ENCODE measurements at regions not wholly inside any gene's neighbourhood (a gene's known extent, or its start where the extent isn't known, plus 50 kb on each side); places are given as distances from the start of the nearest gene placed in this dataset.

- no peak for DNase-seq (ENCODE audit: insufficient read length, low spot score)
- no peak for TF ChIP-seq POLR2A (IDR thresholded peaks at IDR 0.05; ENCODE audit: low read depth, low read length)
- FAIRE-seq = no peak
Measured at GRCh38 chr12:126139355-126139754, 1074.1 kb downstream of the AACS start.

GRCh38 chr12:126144603-126145002 lies 1079.4 kb downstream of the AACS start:
- DNase-seq (ENCODE audit: insufficient read length, low spot score) = no peak
- no peak for FAIRE-seq
- TF ChIP-seq POLR2A (IDR thresholded peaks at IDR 0.05; ENCODE audit: low read depth, low read length) = no peak

GRCh38 chr12:126147321-126147720 lies 1082.1 kb downstream of the AACS start:
- no peak for DNase-seq (ENCODE audit: insufficient read length, low spot score)
- FAIRE-seq = no peak

GRCh38 chr12:126156806-126157574 lies 1091.8 kb downstream of the AACS start:
- TF ChIP-seq POLR2A (IDR thresholded peaks at IDR 0.05; ENCODE audit: low read depth, low read length) = no peak
- DNase-seq (ENCODE audit: insufficient read length, low spot score) (no peak), FAIRE-seq (no peak)

More at GRCh38 chr12:126147321-126147720, 1082.1 kb downstream of the AACS start:
- TF ChIP-seq POLR2A (IDR thresholded peaks at IDR 0.05; ENCODE audit: low read depth, low read length) = no peak

GRCh38 chr12:126157575-126157966 lies 1092.3 kb downstream of the AACS start:
- DNase-seq (ENCODE audit: insufficient read length, low spot score) (no peak), FAIRE-seq (no peak)
- no peak for TF ChIP-seq POLR2A (IDR thresholded peaks at IDR 0.05; ENCODE audit: low read depth, low read length)

GRCh38 chr12:126159139-126159538 lies 1093.9 kb downstream of the AACS start:
- no peak for FAIRE-seq

GRCh38 chr12:126160912-126161311 lies 1095.7 kb downstream of the AACS start:
- FAIRE-seq (no peak), DNase-seq (ENCODE audit: insufficient read length, low spot score) (no peak)
- no peak for TF ChIP-seq POLR2A (IDR thresholded peaks at IDR 0.05; ENCODE audit: low read depth, low read length)

More at GRCh38 chr12:126159139-126159538, 1093.9 kb downstream of the AACS start:
- no peak for DNase-seq (ENCODE audit: insufficient read length, low spot score)
- TF ChIP-seq POLR2A (IDR thresholded peaks at IDR 0.05; ENCODE audit: low read depth, low read length) = no peak

- FAIRE-seq (no peak), DNase-seq (ENCODE audit: insufficient read length, low spot score) (no peak)
- no peak for TF ChIP-seq POLR2A (IDR thresholded peaks at IDR 0.05; ENCODE audit: low read depth, low read length)
Measured at GRCh38 chr12:126163984-126164383, 1098.7 kb downstream of the AACS start.

GRCh38 chr12:126171937-126172559 lies 1106.8 kb downstream of the AACS start:
- TF ChIP-seq POLR2A (IDR thresholded peaks at IDR 0.05; ENCODE audit: low read depth, low read length) = no peak
- DNase-seq (ENCODE audit: insufficient read length, low spot score) = no peak
- no peak for FAIRE-seq

- no peak for TF ChIP-seq POLR2A (IDR thresholded peaks at IDR 0.05; ENCODE audit: low read depth, low read length)
- DNase-seq (ENCODE audit: insufficient read length, low spot score) (no peak), FAIRE-seq (no peak)
Measured at GRCh38 chr12:126182619-126183236, 1117.5 kb downstream of the AACS start.

- no peak for DNase-seq (ENCODE audit: insufficient read length, low spot score)
- TF ChIP-seq POLR2A (IDR thresholded peaks at IDR 0.05; ENCODE audit: low read depth, low read length) = no peak
- FAIRE-seq = no peak
Measured at GRCh38 chr12:126185025-126185424, 1119.8 kb downstream of the AACS start.

- no peak for TF ChIP-seq POLR2A (IDR thresholded peaks at IDR 0.05; ENCODE audit: low read depth, low read length)
- DNase-seq (ENCODE audit: insufficient read length, low spot score) = no peak
- FAIRE-seq = no peak
Measured at GRCh38 chr12:126189856-126190255, 1124.6 kb downstream of the AACS start.

- DNase-seq (ENCODE audit: insufficient read length, low spot score) = no peak
- no peak for FAIRE-seq
- no peak for TF ChIP-seq POLR2A (IDR thresholded peaks at IDR 0.05; ENCODE audit: low read depth, low read length)
Measured at GRCh38 chr12:126191031-126191891, 1126.0 kb downstream of the AACS start.

- DNase-seq (ENCODE audit: insufficient read length, low spot score) (no peak), FAIRE-seq (no peak)
- TF ChIP-seq POLR2A (IDR thresholded peaks at IDR 0.05; ENCODE audit: low read depth, low read length) = no peak
Measured at GRCh38 chr12:126191949-126192348, 1126.7 kb downstream of the AACS start.

Measured in H54 (cell line).